Fibroblast of lung (primary cell): ENCODE measurements at regions not wholly inside any gene's neighbourhood (a gene's known extent, or its start where the extent isn't known, plus 50 kb on each side); places are given as distances from the start of the nearest gene placed in this dataset.

Source experiments
- DNase-seq, 2 donors: peaks; one replicate each; pipeline versions ENCODE4 v3.0.0 to v3.0.0-alpha.2; 2010; ENCODE audit warnings: low read depth in 2 of 2
- H2AFZ ChIP-seq: 2 replicates; pipeline ENCODE4 v1.5.1; 2012; ENCODE audit warnings: low read length, control low read depth, inconsistent platforms
- H3K27ac ChIP-seq: 2 replicates; pipeline ENCODE4 v1.5.1; 2011; ENCODE audit warnings: low read length, control low read depth; ENCODE audit not compliant: insufficient read depth
- H3K27me3 ChIP-seq: 2 replicates; pipeline ENCODE4 v1.5.1; 2011; ENCODE audit warnings: mild to moderate bottlenecking, low read length; ENCODE audit not compliant: control insufficient read depth, insufficient read depth
- H3K36me3 ChIP-seq: 2 replicates; pipeline ENCODE4 v1.5.1; 2011; ENCODE audit warnings: low read length; ENCODE audit not compliant: control insufficient read depth, insufficient read depth
- H3K4me1 ChIP-seq: 2 replicates; pipeline ENCODE4 v1.5.1; 2011; ENCODE audit warnings: low read length; ENCODE audit not compliant: control insufficient read depth, insufficient read depth; ENCODE audit errors: extremely low read depth
- H3K4me2 ChIP-seq: 2 replicates; pipeline ENCODE4 v1.5.1; 2011; ENCODE audit warnings: low read length, control low read depth; ENCODE audit not compliant: insufficient read depth; ENCODE audit errors: extremely low read depth
- H3K4me3 ChIP-seq, 4 experiments: fragments of 200-600 bp in 1 of 4; sonication (generic) in 1 of 4; replicated peaks in 1 of 4; 2 replicates each; pipeline ENCODE4 v1.5.1; 2011 to 2016; ENCODE audit warnings: low read length in 4 of 4, low read depth in 3 of 4, mild to moderate bottlenecking in 3 of 4, control low read depth in 2 of 4, inconsistent platforms in 1 of 4, mixed read lengths in 1 of 4; ENCODE audit not compliant: insufficient read depth in 1 of 4; ENCODE audit errors: control extremely low read depth in 1 of 4
- H3K79me2 ChIP-seq: 2 replicates; pipeline ENCODE4 v1.5.1; 2012; ENCODE audit warnings: mild to moderate bottlenecking, low read length, inconsistent platforms; ENCODE audit not compliant: control insufficient read depth, insufficient read depth
- H3K9ac ChIP-seq: 2 replicates; pipeline ENCODE4 v1.5.1; 2011; ENCODE audit warnings: mild to moderate bottlenecking, low read length, control low read depth; ENCODE audit not compliant: insufficient read depth
- H3K9me3 ChIP-seq: 2 replicates; pipeline ENCODE4 v1.5.1; 2012; ENCODE audit warnings: low read depth, low read length; ENCODE audit not compliant: control insufficient read depth, insufficient read depth
- H4K20me1 ChIP-seq: 2 replicates; pipeline ENCODE4 v1.5.1; 2011; ENCODE audit warnings: low read length; ENCODE audit not compliant: control insufficient read depth, insufficient read depth; ENCODE audit errors: extremely low read depth
- CTCF ChIP-seq, 2 donors: IDR thresholded peaks in 1 of 2; conservative IDR thresholded peaks in 1 of 2; 1 replicate in 1 of 2; 2 replicates in 1 of 2; pipeline ENCODE4 v1.5.1; 2011 to 2012; ENCODE audit warnings: low read length in 2 of 2, control low read depth in 1 of 2, inconsistent platforms in 1 of 2, low read depth in 1 of 2, mild to moderate bottlenecking in 1 of 2
- EZH2 ChIP-seq: IDR thresholded peaks from 2 replicates; pipeline ENCODE4 v1.5.1; 2012; ENCODE audit warnings: low read length, control low read depth, mild to moderate bottlenecking; ENCODE audit errors: missing control alignments

DNA sequence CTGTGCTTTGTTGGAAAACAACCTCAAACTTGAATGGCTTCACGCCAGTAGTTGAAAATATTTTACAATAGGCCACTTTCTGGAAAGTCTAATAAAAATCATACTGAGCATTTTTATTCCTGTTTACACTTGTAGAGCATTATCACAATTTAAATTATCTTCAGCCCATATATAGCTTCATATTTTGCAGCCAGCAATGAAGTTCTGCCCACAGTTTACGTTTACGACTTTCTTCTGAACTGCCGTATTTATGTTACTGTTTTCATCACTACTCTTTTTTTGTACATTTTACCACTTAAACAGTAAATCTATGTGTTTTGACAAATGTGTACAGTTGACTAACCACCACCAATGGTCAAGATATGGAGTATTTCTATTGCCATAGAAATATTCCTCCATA lies 86.2 kb downstream of the COPS8 start:
- H3K4me2 ChIP-seq: peak overlapping the region; percentile 51
- H3K9ac ChIP-seq: no peak overlapping the region
- H3K9me3 ChIP-seq: no peaks in the 10 kb centered on the region
- no peaks in the 10 kb centered on the region for H3K36me3 ChIP-seq
- H3K27me3 ChIP-seq: no peaks in the 10 kb centered on the region
- peak overlapping the region in 1 of 4 experiments; percentile 21 for H3K4me3 ChIP-seq
- no peaks in the 10 kb centered on the region for H3K79me2 ChIP-seq
- no peaks in the 10 kb centered on the region for H4K20me1 ChIP-seq
- H3K27ac ChIP-seq: peak overlapping the region; percentile 73
- no peak for TF ChIP-seq CTCF (conservative IDR thresholded peaks at IDR 0.05 in 1 of 2, IDR thresholded peaks at IDR 0.05 in 1 of 2; ENCODE audit: low read depth in 1 of 2, low read length in 2 of 2)
- TF ChIP-seq EZH2: no peak
- peaks cover 9% of the 10 kb centered on the region for H3K4me1 ChIP-seq
- no peak overlapping the region for H2AFZ ChIP-seq
- DNase-seq: peak in 1 of 2 donors; percentile 69

DNA sequence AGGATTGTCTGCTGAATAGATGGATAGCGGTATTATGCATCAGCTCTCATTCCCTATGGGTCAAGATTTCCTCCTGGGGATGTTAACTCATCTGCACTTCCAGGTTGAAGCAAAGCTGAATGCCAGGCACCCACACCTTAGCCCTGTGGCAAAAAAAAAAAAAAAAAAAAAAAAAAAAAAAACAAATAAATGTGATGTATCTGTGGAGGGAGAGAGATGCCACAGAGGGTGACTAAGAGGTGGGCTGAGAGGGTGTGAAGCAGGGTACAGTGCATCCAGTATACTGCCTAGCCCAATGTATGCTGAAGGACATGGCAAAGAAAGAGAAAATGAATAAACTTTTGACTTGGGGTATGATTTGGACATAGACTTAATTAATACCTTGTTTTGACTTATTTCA lies 91.4 kb downstream of the COPS8 start:
- Histone ChIP-seq H3K36me3 (no peaks in the 10 kb centered on the region), H3K27ac (no peak overlapping the region), H3K79me2 (no peaks in the 10 kb centered on the region), H3K9me3 (no peaks in the 10 kb centered on the region), H3K4me1 (peaks cover 27% of the 10 kb centered on the region), H3K27me3 (no peaks in the 10 kb centered on the region), H3K4me2 (no peak overlapping the region), H3K4me3 (no peak overlapping the region), H3K9ac (no peak overlapping the region), H4K20me1 (no peaks in the 10 kb centered on the region), H2AFZ (no peak overlapping the region)
- DNase-seq: no peak
- TF ChIP-seq CTCF (conservative IDR thresholded peaks at IDR 0.05 in 1 of 2, IDR thresholded peaks at IDR 0.05 in 1 of 2; ENCODE audit: low read depth in 1 of 2, low read length in 2 of 2): no peak
- TF ChIP-seq EZH2: no peak

DNA sequence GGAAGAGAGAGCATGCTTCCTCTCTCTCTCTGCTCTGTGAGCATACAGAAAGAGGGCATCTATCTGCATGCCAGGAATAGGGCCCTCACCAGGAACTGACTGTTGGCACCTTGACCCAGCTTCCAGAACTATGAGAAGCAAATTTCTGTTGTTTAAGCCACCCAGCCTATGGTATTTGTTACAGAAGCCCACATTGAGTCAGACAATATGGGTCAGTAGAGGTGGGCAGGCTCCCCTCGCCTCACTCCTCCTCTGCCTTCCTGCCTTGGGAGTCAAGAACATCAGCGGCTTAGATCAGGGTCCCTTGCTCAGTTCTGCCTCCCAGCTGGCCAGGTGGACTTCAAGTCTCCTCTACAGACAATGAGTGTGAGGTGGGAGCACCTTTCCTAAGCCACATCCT lies 92.3 kb downstream of the COPS8 start:
- no peak overlapping the region for H3K9ac ChIP-seq
- H2AFZ ChIP-seq: no peak overlapping the region
- no peaks in the 10 kb centered on the region for H3K27me3 ChIP-seq
- H3K4me2 ChIP-seq: no peak overlapping the region
- H3K4me3 ChIP-seq: no peak overlapping the region
- H3K9me3 ChIP-seq: no peaks in the 10 kb centered on the region
- no peaks in the 10 kb centered on the region for H3K36me3 ChIP-seq
- peak overlapping the region; percentile 75 for H3K27ac ChIP-seq
- TF ChIP-seq CTCF (conservative IDR thresholded peaks at IDR 0.05 in 1 of 2, IDR thresholded peaks at IDR 0.05 in 1 of 2; ENCODE audit: low read depth in 1 of 2, low read length in 2 of 2) (no peak), EZH2 (no peak)
- peaks cover 30% of the 10 kb centered on the region for H3K4me1 ChIP-seq
- H4K20me1 ChIP-seq: no peaks in the 10 kb centered on the region
- no peak for DNase-seq
- no peaks in the 10 kb centered on the region for H3K79me2 ChIP-seq
